Left ventricle myocardium inferior (tissue), 1 donor: ENCODE measurements at regions not wholly inside any gene's neighbourhood (a gene's known extent, or its start where the extent isn't known, plus 50 kb on each side); places are given as distances from the start of the nearest gene placed in this dataset.
"Not testable (repeated sequence)": the region's sequence is repeated elsewhere in the genome, so short reads cannot be mapped to it uniquely, and the experiment has no call there.

Experiments used
- DNase-seq: peaks from one replicate; pipeline ENCODE4 v3.0.0-alpha.2; 2020
- H3K27ac ChIP-seq: fragments of 200-600 bp; replicated peaks from 2 replicates; pipeline ENCODE4 v1.8.0; 2021
- H3K27me3 ChIP-seq: fragments of 200-600 bp; 2 replicates; pipeline ENCODE4 v1.8.0; 2021; ENCODE audit warnings: low read depth
- H3K36me3 ChIP-seq: fragments of 200-600 bp; 2 replicates; pipeline ENCODE4 v1.8.0; 2021
- H3K4me1 ChIP-seq: fragments of 200-600 bp; 2 replicates; pipeline ENCODE4 v1.8.0; 2021
- H3K4me3 ChIP-seq: fragments of 200-600 bp; 2 replicates; pipeline ENCODE4 v1.8.0; 2021; ENCODE audit warnings: mild to moderate bottlenecking, moderate library complexity
- H3K9me3 ChIP-seq: fragments of 200-600 bp; replicated peaks from 2 replicates; pipeline ENCODE4 v1.8.0; 2021
- CTCF ChIP-seq: fragments of 200-600 bp; IDR thresholded peaks from 2 replicates; pipeline ENCODE4 v1.8.0; 2021; ENCODE audit warnings: antibody characterized with exemption, mild to moderate bottlenecking, borderline replicate concordance
- intact Hi-C: fragments of 100-400 bp; cut with micrococcal nuclease; formaldehyde crosslinking; loops from one replicate; pipeline ENCODE4 v1.11.0; 2022
- donor health status: DM: no; HTN: yes; CAD: no; lungs with severe emphysema.

GRCh38 chr20:39961637-39962244 is 727.3 kb downstream of the MAFB start:
- Histone ChIP-seq H3K4me3 (no peak overlapping the region), H3K36me3 (no peaks in the 10 kb centered on the region), H3K4me1 (peaks cover 19% of the 10 kb centered on the region), H3K9me3 (no peaks in the 10 kb centered on the region), H3K27ac (peak overlapping the region; percentile 22), H3K27me3 (no peaks in the 10 kb centered on the region)
- DNase-seq = no peak
- no peak for TF ChIP-seq CTCF
- intact Hi-C loops = no loop called here

- Histone ChIP-seq H3K36me3 (no peaks in the 10 kb centered on the region), H3K9me3 (no peaks in the 10 kb centered on the region), H3K27ac (peak overlapping the region; percentile 22), H3K27me3 (no peaks in the 10 kb centered on the region), H3K4me1 (peaks cover 19% of the 10 kb centered on the region), H3K4me3 (no peak overlapping the region)
- TF ChIP-seq CTCF = peak; percentile 28
- DNase-seq = peak; percentile 21
- intact Hi-C loops = no loop called here
Observed at GRCh38 chr20:39960522-39961428, 728.3 kb downstream of the MAFB start.

GRCh38 chr20:39957911-39958310 is 731.1 kb downstream of the MAFB start:
- H3K36me3 ChIP-seq, H3K27ac ChIP-seq, intact Hi-C loops, DNase-seq, H3K27me3 ChIP-seq, H3K9me3 ChIP-seq, H3K4me3 ChIP-seq: not testable (repeated sequence)
- peaks cover 19% of the 10 kb centered on the region for H3K4me1 ChIP-seq

- no peaks in the 10 kb centered on the region for H3K36me3 ChIP-seq
- no peak for DNase-seq
- no peaks in the 10 kb centered on the region for H3K27me3 ChIP-seq
- no peak overlapping the region for H3K27ac ChIP-seq
- intact Hi-C loops = no loop called here
- no peaks in the 10 kb centered on the region for H3K9me3 ChIP-seq
- H3K4me1 ChIP-seq = no peaks in the 10 kb centered on the region
- TF ChIP-seq CTCF = no peak
- no peak overlapping the region for H3K4me3 ChIP-seq
Observed at GRCh38 chr20:39954621-39955020, 734.4 kb downstream of the MAFB start.

GRCh38 chr20:39946931-39947330 is 742.1 kb downstream of the MAFB start:
- no peak for DNase-seq
- Histone ChIP-seq H3K4me1 (no peaks in the 10 kb centered on the region), H3K27me3 (no peaks in the 10 kb centered on the region), H3K27ac (no peak overlapping the region), H3K4me3 (no peak overlapping the region), H3K36me3 (no peaks in the 10 kb centered on the region), H3K9me3 (no peaks in the 10 kb centered on the region)
- intact Hi-C loops = no loop called here
- TF ChIP-seq CTCF = no peak
